GM12891 (cell line): ENCODE measurements at regions not wholly inside any gene's neighbourhood (a gene's known extent, or its start where the extent isn't known, plus 50 kb on each side); places are given as distances from the start of the nearest gene placed in this dataset.

Experiments
- DNase-seq: peaks from one replicate; pipeline ENCODE4 v3.0.0; 2011; ENCODE audit warnings: low spot score; ENCODE audit not compliant: insufficient read length
- FAIRE-seq: peaks from 2 replicates; lab custom pipeline; 2011; peaks lifted over from hg19 to GRCh38; lab: Jason Lieb, UNC
- PAX5 ChIP-seq: IDR thresholded peaks from 2 replicates; pipeline ENCODE4 v1.6.1; 2011; ENCODE audit warnings: low read length, moderate library complexity, mild to moderate bottlenecking; ENCODE audit not compliant: insufficient read depth, severe bottlenecking
- POLR2A ChIP-seq: IDR thresholded peaks from 2 replicates; pipeline ENCODE4 v1.6.1; 2011; ENCODE audit warnings: low read depth, low read length, control low read depth
- POLR2AphosphoS5 ChIP-seq: IDR thresholded peaks from 2 replicates; pipeline ENCODE4 v1.6.1; 2011; ENCODE audit warnings: low read depth, low read length, control low read depth
- POU2F2 ChIP-seq: IDR thresholded peaks from 2 replicates; pipeline ENCODE4 v1.6.1; 2011; ENCODE audit warnings: low read depth, mild to moderate bottlenecking, control low read depth, low read length, moderate library complexity
- SPI1 ChIP-seq: IDR thresholded peaks from 2 replicates; pipeline ENCODE4 v1.6.1; 2011; ENCODE audit warnings: low read depth, low read length, control low read depth
- TAF1 ChIP-seq: IDR thresholded peaks from 2 replicates; pipeline ENCODE4 v1.6.1; 2011; ENCODE audit warnings: low read depth, low read length, control low read depth

DNA sequence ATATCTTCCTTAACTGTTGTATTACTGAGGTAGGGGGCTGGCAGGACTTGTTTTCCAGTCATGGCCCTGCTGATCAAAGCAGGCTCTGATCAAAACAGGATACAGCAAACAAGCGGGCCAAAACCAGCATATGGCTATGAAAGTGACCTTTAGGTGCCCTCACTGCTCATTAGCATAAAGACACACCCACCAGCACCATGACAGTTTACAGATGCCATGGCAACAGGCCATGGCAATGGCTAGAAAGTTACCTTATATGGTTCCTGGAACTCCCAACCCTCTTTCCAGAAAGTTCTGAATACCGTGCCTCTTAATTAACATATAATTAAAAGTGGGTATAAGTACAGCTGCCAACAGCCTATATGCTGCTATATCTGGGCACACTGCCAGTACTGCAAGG is 551.4 kb upstream of the SGCG start:
- DNase-seq, result no peak
- no peak for TF ChIP-seq POU2F2
- no peak for TF ChIP-seq POLR2A
- TF ChIP-seq TAF1, result no peak
- no peak for TF ChIP-seq SPI1
- no peak for FAIRE-seq

- TF ChIP-seq POLR2A, result no peak
- no peak for TF ChIP-seq SPI1
- TF ChIP-seq POU2F2, result no peak
- TF ChIP-seq POLR2AphosphoS5, result no peak
- TF ChIP-seq PAX5, result no peak
- no peak for TF ChIP-seq TAF1
- FAIRE-seq (no peak), DNase-seq (no peak)
Measured at GRCh38 chr13:22642088-22642487, 538.7 kb upstream of the SGCG start.

- DNase-seq (no peak), FAIRE-seq (no peak)
- no peak for TF ChIP-seq PAX5
- no peak for TF ChIP-seq SPI1
Measured at GRCh38 chr13:22644941-22645340, 535.8 kb upstream of the SGCG start.

GRCh38 chr13:22647156-22647850 is 533.5 kb upstream of the SGCG start:
- FAIRE-seq (no peak), DNase-seq (no peak)
- TF ChIP-seq POLR2AphosphoS5, result no peak
- TF ChIP-seq POLR2A, result no peak
- TF ChIP-seq PAX5, result no peak
- TF ChIP-seq TAF1, result no peak
- TF ChIP-seq POU2F2, result no peak
- no peak for TF ChIP-seq SPI1

DNA sequence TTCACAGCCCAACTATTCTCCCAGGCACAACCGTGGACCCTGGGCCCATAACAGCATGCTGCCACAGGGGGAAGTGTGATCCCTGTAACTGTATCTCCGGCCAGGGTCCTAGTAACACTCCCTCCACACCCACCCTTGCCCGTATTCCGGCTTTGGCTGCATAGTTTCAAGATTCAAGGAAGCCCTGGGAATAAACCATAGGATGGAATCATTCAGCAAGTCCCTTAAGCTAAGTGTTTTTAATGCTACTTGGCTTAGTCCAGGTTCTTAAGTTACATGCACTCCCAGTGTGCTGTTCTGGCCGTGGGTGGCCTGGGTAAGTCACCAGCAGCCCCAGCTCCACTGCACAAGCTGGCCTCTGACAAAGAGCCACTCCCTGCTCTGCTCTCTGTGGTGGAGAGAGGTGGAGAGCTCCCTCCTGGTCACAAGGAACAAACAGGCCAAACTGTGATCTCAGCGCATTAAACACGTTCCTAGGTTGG is 532.4 kb upstream of the SGCG start:
- TF ChIP-seq SPI1, result no peak
- TF ChIP-seq POLR2AphosphoS5, result no peak
- TF ChIP-seq POLR2A, result no peak
- no peak for TF ChIP-seq TAF1
- TF ChIP-seq POU2F2, result no peak
- TF ChIP-seq PAX5, result no peak
- no peak for DNase-seq

GRCh38 chr13:22652796-22653195 is 528.0 kb upstream of the SGCG start:
- no peak for FAIRE-seq
- DNase-seq, result no peak
- no peak for TF ChIP-seq POLR2AphosphoS5
- no peak for TF ChIP-seq SPI1
- no peak for TF ChIP-seq POU2F2
- no peak for TF ChIP-seq PAX5
- no peak for TF ChIP-seq TAF1
- TF ChIP-seq POLR2A, result no peak

More for the DNA sequence above, 532.4 kb upstream of the SGCG start:
- FAIRE-seq, result no peak

DNA sequence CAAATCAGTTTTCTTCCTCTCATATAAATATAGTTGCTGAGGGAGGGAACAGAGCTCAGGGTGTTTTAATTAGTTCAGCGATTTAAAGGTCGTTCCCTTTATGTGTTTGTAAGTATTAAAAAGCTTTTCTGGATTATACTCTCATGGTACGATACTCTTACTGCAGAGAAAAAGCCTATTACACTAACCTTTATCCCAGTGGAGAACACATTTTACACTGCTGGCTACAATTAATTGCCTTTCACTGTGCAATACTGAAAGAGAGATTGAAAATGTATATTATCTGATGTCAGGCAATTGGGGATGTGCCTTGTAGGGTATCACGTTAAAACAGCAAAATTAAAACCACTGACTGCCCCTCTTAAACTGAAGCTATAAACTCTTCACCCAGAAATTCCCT is 526.9 kb upstream of the SGCG start:
- no peak for FAIRE-seq
- no peak for DNase-seq
- TF ChIP-seq POLR2AphosphoS5 (no peak), POU2F2 (no peak), POLR2A (no peak), SPI1 (no peak), PAX5 (no peak), TAF1 (no peak)

- FAIRE-seq (no peak), DNase-seq (no peak)
- no peak for TF ChIP-seq SPI1
- no peak for TF ChIP-seq POLR2AphosphoS5
- no peak for TF ChIP-seq POLR2A
- TF ChIP-seq PAX5, result no peak
- no peak for TF ChIP-seq POU2F2
- no peak for TF ChIP-seq TAF1
Measured at GRCh38 chr13:22655106-22655852, 525.5 kb upstream of the SGCG start.

GRCh38 chr13:22662771-22663170 is 518.0 kb upstream of the SGCG start:
- TF ChIP-seq POLR2AphosphoS5, result no peak
- TF ChIP-seq PAX5, result no peak
- FAIRE-seq (no peak), DNase-seq (no peak)

GRCh38 chr13:22665506-22665905 is 515.3 kb upstream of the SGCG start:
- TF ChIP-seq SPI1 (no peak), POLR2A (no peak)
- DNase-seq (no peak), FAIRE-seq (no peak)
